WTC11 (cell line): ENCODE measurements at regions not wholly inside any gene's neighbourhood (a gene's known extent, or its start where the extent isn't known, plus 50 kb on each side); places are given as distances from the start of the nearest gene placed in this dataset.

Source experiments
- HMGA2 ChIP-seq: fragments of 250-450 bp; sonication (Bioruptor Pico); IDR thresholded peaks from 2 replicates; pipeline ENCODE4 v1.4.0; 2021; ENCODE audit warnings: mild to moderate bottlenecking, moderate library complexity
- NFE2L1 ChIP-seq: sonication (generic); formaldehyde crosslinking; IDR thresholded peaks from 2 replicates; pipeline ENCODE4 v1.8.1; 2023; ENCODE audit warnings: missing genetic modification reagents
- NFYB ChIP-seq: sonication (generic); formaldehyde crosslinking; conservative IDR thresholded peaks from 2 replicates; pipeline ENCODE4 v1.8.0; 2022; ENCODE audit warnings: low read depth, missing genetic modification reagents
- TF ChIP-seq, protein P1 (sequence below): fragments of 250-450 bp; sonication (Bioruptor Pico); IDR thresholded peaks from 2 replicates; pipeline ENCODE4 v1.9.0; 2021; ENCODE audit warnings: mild to moderate bottlenecking, borderline replicate concordance
- TF ChIP-seq, protein P2 (sequence below): fragments of 200-600 bp; IDR thresholded peaks from 2 replicates; pipeline ENCODE4 v1.8.0; 2022; ENCODE audit warnings: antibody characterized with exemption

DNA sequence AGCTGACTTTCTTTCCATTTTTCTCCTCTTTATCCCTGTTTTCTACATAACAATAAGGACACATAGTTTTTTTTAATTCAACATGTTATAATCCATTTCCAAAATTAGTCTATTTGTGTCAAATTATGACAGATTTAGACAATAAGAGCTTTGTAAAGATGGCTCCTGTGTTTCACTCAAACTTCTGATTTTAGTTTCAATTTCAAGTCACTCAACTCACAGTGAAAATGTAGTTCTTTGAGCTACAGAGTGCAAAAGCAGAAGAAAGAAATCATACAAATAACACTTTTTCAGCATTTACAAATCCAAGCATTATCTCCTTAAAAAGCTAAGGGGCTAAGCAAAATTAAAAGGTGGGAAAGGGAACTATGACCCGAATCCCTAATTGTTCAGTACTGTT, 340.7 kb upstream of the TRIB2 start:
- TF ChIP-seq, protein P1, sequence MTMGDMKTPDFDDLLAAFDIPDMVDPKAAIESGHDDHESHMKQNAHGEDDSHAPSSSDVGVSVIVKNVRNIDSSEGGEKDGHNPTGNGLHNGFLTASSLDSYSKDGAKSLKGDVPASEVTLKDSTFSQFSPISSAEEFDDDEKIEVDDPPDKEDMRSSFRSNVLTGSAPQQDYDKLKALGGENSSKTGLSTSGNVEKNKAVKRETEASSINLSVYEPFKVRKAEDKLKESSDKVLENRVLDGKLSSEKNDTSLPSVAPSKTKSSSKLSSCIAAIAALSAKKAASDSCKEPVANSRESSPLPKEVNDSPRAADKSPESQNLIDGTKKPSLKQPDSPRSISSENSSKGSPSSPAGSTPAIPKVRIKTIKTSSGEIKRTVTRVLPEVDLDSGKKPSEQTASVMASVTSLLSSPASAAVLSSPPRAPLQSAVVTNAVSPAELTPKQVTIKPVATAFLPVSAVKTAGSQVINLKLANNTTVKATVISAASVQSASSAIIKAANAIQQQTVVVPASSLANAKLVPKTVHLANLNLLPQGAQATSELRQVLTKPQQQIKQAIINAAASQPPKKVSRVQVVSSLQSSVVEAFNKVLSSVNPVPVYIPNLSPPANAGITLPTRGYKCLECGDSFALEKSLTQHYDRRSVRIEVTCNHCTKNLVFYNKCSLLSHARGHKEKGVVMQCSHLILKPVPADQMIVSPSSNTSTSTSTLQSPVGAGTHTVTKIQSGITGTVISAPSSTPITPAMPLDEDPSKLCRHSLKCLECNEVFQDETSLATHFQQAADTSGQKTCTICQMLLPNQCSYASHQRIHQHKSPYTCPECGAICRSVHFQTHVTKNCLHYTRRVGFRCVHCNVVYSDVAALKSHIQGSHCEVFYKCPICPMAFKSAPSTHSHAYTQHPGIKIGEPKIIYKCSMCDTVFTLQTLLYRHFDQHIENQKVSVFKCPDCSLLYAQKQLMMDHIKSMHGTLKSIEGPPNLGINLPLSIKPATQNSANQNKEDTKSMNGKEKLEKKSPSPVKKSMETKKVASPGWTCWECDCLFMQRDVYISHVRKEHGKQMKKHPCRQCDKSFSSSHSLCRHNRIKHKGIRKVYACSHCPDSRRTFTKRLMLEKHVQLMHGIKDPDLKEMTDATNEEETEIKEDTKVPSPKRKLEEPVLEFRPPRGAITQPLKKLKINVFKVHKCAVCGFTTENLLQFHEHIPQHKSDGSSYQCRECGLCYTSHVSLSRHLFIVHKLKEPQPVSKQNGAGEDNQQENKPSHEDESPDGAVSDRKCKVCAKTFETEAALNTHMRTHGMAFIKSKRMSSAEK = no peak
- no peak for TF ChIP-seq NFE2L1 (CRISPR knock-in tag)
- TF ChIP-seq, protein P2, sequence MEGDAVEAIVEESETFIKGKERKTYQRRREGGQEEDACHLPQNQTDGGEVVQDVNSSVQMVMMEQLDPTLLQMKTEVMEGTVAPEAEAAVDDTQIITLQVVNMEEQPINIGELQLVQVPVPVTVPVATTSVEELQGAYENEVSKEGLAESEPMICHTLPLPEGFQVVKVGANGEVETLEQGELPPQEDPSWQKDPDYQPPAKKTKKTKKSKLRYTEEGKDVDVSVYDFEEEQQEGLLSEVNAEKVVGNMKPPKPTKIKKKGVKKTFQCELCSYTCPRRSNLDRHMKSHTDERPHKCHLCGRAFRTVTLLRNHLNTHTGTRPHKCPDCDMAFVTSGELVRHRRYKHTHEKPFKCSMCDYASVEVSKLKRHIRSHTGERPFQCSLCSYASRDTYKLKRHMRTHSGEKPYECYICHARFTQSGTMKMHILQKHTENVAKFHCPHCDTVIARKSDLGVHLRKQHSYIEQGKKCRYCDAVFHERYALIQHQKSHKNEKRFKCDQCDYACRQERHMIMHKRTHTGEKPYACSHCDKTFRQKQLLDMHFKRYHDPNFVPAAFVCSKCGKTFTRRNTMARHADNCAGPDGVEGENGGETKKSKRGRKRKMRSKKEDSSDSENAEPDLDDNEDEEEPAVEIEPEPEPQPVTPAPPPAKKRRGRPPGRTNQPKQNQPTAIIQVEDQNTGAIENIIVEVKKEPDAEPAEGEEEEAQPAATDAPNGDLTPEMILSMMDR = no peak
- no peak for TF ChIP-seq HMGA2
- no peak for TF ChIP-seq NFYB (CRISPR knock-in tag)
